Cardiac fibroblast (primary cell): ENCODE measurements at regions not wholly inside any gene's neighbourhood (a gene's known extent, or its start where the extent isn't known, plus 50 kb on each side); places are given as distances from the start of the nearest gene placed in this dataset.

Experiments used
- DNase-seq, 2 donors: peaks; one replicate each; pipeline versions ENCODE4 v3.0.0 to v3.0.0-alpha.2; 2010; ENCODE audit warnings: low read depth in 2 of 2
- H3K4me3 ChIP-seq, 2 donors: replicated peaks in 1 of 2; 1 replicate in 1 of 2; 2 replicates in 1 of 2; pipeline ENCODE4 v1.5.1; 2011; ENCODE audit warnings: low read depth in 2 of 2, low read length in 2 of 2, mild to moderate bottlenecking in 2 of 2, moderate library complexity in 1 of 2
- CTCF ChIP-seq: IDR thresholded peaks from one replicate; pipeline ENCODE4 v1.5.1; 2011; ENCODE audit warnings: low read depth, mild to moderate bottlenecking, low read length, inconsistent platforms

GRCh38 chr9:22855980-22856379 is 409.4 kb downstream of the DMRTA1 start:
- no peak for DNase-seq
- no peak for TF ChIP-seq CTCF

DNA sequence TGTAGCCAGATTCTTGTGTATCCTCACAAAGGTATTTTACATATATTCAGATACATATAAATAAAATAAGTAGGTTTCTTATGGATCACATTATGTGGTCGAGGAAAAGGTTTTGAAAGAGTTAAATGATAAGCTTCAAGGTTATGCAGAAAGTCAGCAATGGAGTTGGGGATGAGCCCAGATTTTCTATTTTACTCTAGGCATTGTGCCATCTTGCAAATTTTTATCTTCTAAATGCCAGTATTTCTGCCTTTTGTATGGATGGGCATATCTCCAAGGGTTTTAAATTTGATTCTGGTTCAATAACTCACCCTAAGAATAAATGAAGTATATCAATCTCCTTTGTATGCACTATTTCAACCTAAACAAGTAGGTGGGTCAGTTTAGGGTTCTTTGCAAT is 410.7 kb downstream of the DMRTA1 start:
- no peak for DNase-seq
- no peak overlapping the region for H3K4me3 ChIP-seq
- TF ChIP-seq CTCF, result no peak

More at GRCh38 chr9:22855980-22856379, 409.4 kb downstream of the DMRTA1 start:
- H3K4me3 ChIP-seq, result no peak overlapping the region

GRCh38 chr9:22863106-22863505 is 416.5 kb downstream of the DMRTA1 start:
- no peak overlapping the region for H3K4me3 ChIP-seq
- TF ChIP-seq CTCF, result no peak
- no peak for DNase-seq

- DNase-seq, result no peak
- H3K4me3 ChIP-seq, result no peak overlapping the region
- TF ChIP-seq CTCF, result no peak
These were observed 417.1 kb downstream of the DMRTA1 start for GRCh38 chr9:22863736-22864135.

- TF ChIP-seq CTCF, result no peak
- no peak overlapping the region for H3K4me3 ChIP-seq
- no peak for DNase-seq
These were observed 446.7 kb downstream of the DMRTA1 start for GRCh38 chr9:22893196-22893843.

GRCh38 chr9:22898591-22898990 is 452.0 kb downstream of the DMRTA1 start:
- no peak overlapping the region for H3K4me3 ChIP-seq
- TF ChIP-seq CTCF, result no peak
- DNase-seq, result no peak

DNA sequence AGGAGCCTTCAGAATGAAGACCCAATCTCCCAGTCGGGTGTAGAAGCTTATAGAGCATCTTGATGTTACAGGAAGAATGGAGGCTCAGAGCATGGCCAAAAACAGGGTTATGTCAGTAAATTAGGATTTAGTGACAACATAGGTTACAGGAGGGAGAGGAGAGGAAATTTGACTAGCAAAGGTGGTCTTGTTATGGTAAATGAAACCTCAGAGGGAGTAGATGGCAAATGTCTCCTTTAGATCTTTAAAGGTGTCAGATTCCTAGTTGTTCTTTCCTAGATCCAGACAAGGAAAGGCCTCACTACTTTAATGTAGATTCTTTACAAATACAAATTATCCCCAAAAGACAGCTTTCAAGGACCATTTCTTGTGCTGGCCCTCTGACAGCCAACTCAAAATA is 465.0 kb downstream of the DMRTA1 start:
- DNase-seq, result no peak
- TF ChIP-seq CTCF, result no peak
- H3K4me3 ChIP-seq, result no peak overlapping the region
